ENCODE measurements at regions not wholly inside any gene's neighbourhood (a gene's known extent, or its start where the extent isn't known, plus 50 kb on each side); places are given as distances from the start of the nearest gene placed in this dataset.

DNA sequence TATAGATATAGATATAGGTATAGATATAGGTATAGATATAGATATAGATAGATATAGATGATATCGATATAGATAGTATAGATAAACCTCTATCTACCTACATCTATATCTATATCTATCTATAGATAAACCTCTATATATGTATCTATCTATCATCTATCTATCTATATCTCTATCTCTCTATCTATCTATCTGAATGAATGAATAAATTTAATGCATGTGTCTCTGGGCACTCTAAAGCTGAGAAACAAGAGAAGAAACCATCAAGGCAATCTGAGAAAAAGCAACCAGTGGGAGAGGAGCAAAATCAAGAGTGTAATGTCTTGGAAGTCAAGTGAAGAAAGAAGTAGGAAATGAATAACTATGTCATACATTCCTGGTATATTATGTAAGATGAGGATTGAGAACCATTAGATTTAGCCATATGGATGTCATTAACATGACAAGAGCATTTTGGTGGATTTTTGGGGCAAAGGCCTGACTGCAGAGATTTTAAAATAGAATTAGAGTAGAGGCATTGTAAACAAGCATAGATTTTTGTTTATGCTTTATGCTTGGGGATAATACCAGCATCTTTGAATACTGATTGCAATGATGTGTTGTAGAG, 1262.7 kb upstream of the MIR17HG start:
- TF ChIP-seq, protein P1, sequence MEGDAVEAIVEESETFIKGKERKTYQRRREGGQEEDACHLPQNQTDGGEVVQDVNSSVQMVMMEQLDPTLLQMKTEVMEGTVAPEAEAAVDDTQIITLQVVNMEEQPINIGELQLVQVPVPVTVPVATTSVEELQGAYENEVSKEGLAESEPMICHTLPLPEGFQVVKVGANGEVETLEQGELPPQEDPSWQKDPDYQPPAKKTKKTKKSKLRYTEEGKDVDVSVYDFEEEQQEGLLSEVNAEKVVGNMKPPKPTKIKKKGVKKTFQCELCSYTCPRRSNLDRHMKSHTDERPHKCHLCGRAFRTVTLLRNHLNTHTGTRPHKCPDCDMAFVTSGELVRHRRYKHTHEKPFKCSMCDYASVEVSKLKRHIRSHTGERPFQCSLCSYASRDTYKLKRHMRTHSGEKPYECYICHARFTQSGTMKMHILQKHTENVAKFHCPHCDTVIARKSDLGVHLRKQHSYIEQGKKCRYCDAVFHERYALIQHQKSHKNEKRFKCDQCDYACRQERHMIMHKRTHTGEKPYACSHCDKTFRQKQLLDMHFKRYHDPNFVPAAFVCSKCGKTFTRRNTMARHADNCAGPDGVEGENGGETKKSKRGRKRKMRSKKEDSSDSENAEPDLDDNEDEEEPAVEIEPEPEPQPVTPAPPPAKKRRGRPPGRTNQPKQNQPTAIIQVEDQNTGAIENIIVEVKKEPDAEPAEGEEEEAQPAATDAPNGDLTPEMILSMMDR (conservative IDR thresholded peaks at IDR 0.05; ENCODE audit: low read depth, low read length), result no peak
- no peak for TF ChIP-seq EZH2 (IDR thresholded peaks at IDR 0.05; ENCODE audit: low read length, unreplicated experiment)
- no peak for TF ChIP-seq EZH2phosphoT487 (IDR thresholded peaks at IDR 0.05; ENCODE audit: borderline replicate concordance, low read length)
